Gastrocnemius medialis (tissue), 4 donors: ENCODE measurements at regions not wholly inside any gene's neighbourhood (a gene's known extent, or its start where the extent isn't known, plus 50 kb on each side); places are given as distances from the start of the nearest gene placed in this dataset.

Source experiments
- ATAC-seq, 2 donors: fragments of 150-250 bp; one replicate each; pipeline ENCODE4 v1.9.1; 2016
- DNase-seq, 2 donors: peaks; one replicate each; pipeline ENCODE4 v3.0.0-alpha.2; 2019
- H3K27ac ChIP-seq, 4 donors: fragments of 200-600 bp; sonication (generic); 1 replicate in 1 of 4; 2 replicates in 3 of 4; pipeline ENCODE4 v1.5.1; 2016 to 2018; ENCODE audit warnings: mild to moderate bottlenecking in 2 of 4, moderate library complexity in 1 of 4
- H3K27me3 ChIP-seq, 3 donors: fragments of 200-600 bp; sonication (generic) in 2 of 3; 1 replicate in 1 of 3; 2 replicates in 2 of 3; pipeline versions ENCODE4 v1.5.1 to v1.6.0; 2016 to 2019; ENCODE audit warnings: mild to moderate bottlenecking in 1 of 3, moderate library complexity in 1 of 3
- H3K36me3 ChIP-seq, 2 donors: fragments of 200-600 bp; sonication (generic) in 1 of 2; one replicate each; pipeline ENCODE4 v1.5.1; 2017 to 2018
- H3K4me1 ChIP-seq, 2 donors: fragments of 200-600 bp; sonication (generic) in 1 of 2; one replicate each; pipeline ENCODE4 v1.5.1; 2016 to 2017; ENCODE audit warnings: mild to moderate bottlenecking in 2 of 2
- H3K4me3 ChIP-seq, 4 donors: fragments of 200-600 bp; sonication (generic) in 3 of 4; 1 replicate in 1 of 4; 2 replicates in 3 of 4; pipeline ENCODE4 v1.5.1; 2016 to 2019; ENCODE audit warnings: mild to moderate bottlenecking in 2 of 4
- H3K9me3 ChIP-seq, 3 donors: fragments of 200-600 bp; sonication (generic) in 2 of 3; 1 replicate in 1 of 3; 2 replicates in 2 of 3; pipeline ENCODE4 v1.5.1; 2016 to 2019
- POLR2A ChIP-seq, 2 donors: fragments of 450-650 bp; IDR thresholded peaks; one replicate each; pipeline ENCODE4 v1.6.1; 2017; ENCODE audit warnings: antibody characterized with exemption in 2 of 2, mild to moderate bottlenecking in 2 of 2, moderate library complexity in 2 of 2
- in situ Hi-C, 4 donors: fragments of 200-750 bp; cut with MboI; loops; one replicate each; pipeline versions ENCODE4 v1.15.0 to v1.8.0; 2017; ENCODE audit warnings: low sequenced_read_pairs in 4 of 4
- intact Hi-C: fragments of 100-400 bp; cut with DNase I; formaldehyde crosslinking; loops from one replicate; pipeline ENCODE4 v1.15.1; 2023; ENCODE audit warnings: low total_unique reads
- TF ChIP-seq, protein P1 (sequence below), 5 experiments: fragments of 450-650 bp in 3 of 5; fragments of 200-600 bp in 2 of 5; sonication (generic) in 2 of 5; IDR thresholded peaks in 4 of 5; conservative IDR thresholded peaks in 1 of 5; 1 replicate in 4 of 5; 2 replicates in 1 of 5; pipeline ENCODE4 v1.5.1; 2016 to 2019; ENCODE audit warnings: antibody characterized with exemption in 5 of 5, mild to moderate bottlenecking in 3 of 5, moderate library complexity in 3 of 5

DNA sequence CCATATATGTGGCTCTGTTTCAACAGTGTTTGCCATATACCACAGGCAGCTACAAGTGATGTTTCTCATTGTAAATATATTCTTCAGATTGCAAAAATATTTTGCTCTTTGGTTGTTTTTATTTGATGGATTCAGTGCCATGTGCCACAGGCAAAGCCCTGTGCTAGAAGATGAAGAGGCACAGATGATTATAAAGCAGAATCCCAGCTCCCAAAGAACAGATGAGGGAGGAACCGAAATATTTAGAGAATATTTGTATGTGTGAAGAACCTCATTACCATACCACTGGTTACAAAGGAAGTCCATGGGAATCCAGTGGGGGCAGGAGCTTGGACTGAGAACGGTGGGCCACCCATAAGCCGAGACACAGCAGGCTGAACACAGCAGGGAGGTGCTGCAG is 143.8 kb upstream of the NDUFV2 start:
- no peaks in the 10 kb centered on the region for H3K36me3 ChIP-seq
- H3K27me3 ChIP-seq: no peaks in the 10 kb centered on the region
- TF ChIP-seq POLR2A (IDR thresholded peaks at IDR 0.05): no peak
- TF ChIP-seq, protein P1, sequence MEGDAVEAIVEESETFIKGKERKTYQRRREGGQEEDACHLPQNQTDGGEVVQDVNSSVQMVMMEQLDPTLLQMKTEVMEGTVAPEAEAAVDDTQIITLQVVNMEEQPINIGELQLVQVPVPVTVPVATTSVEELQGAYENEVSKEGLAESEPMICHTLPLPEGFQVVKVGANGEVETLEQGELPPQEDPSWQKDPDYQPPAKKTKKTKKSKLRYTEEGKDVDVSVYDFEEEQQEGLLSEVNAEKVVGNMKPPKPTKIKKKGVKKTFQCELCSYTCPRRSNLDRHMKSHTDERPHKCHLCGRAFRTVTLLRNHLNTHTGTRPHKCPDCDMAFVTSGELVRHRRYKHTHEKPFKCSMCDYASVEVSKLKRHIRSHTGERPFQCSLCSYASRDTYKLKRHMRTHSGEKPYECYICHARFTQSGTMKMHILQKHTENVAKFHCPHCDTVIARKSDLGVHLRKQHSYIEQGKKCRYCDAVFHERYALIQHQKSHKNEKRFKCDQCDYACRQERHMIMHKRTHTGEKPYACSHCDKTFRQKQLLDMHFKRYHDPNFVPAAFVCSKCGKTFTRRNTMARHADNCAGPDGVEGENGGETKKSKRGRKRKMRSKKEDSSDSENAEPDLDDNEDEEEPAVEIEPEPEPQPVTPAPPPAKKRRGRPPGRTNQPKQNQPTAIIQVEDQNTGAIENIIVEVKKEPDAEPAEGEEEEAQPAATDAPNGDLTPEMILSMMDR (IDR thresholded peaks at IDR 0.05 in 4 of 5, conservative IDR thresholded peaks at IDR 0.05 in 1 of 5): no peak
- H3K27ac ChIP-seq: no peak overlapping the region
- in situ Hi-C loops (no loop called here), intact Hi-C loops (loop anchor here (10.0 kb wide), 1 partner anchor 1204 kb away; no protein-coding TSS in a partner anchor)
- no peak overlapping the region for H3K4me3 ChIP-seq
- H3K9me3 ChIP-seq: no peaks in the 10 kb centered on the region
- ATAC-seq (no peak), DNase-seq (no peak)
- no peaks in the 10 kb centered on the region for H3K4me1 ChIP-seq

- no peak overlapping the region for H3K27ac ChIP-seq
- no peaks in the 10 kb centered on the region for H3K4me1 ChIP-seq
- H3K4me3 ChIP-seq: no peak overlapping the region
- in situ Hi-C loops: no loop called here
- no peaks in the 10 kb centered on the region for H3K9me3 ChIP-seq
- no peaks in the 10 kb centered on the region for H3K27me3 ChIP-seq
- DNase-seq (no peak), ATAC-seq (no peak)
- TF ChIP-seq, protein P1 (IDR thresholded peaks at IDR 0.05 in 4 of 5, conservative IDR thresholded peaks at IDR 0.05 in 1 of 5): no peak
- TF ChIP-seq POLR2A (IDR thresholded peaks at IDR 0.05): no peak
- no peaks in the 10 kb centered on the region for H3K36me3 ChIP-seq
- intact Hi-C loops: loop anchor here (10.0 kb wide), 1 partner anchor 1205 kb away; no protein-coding TSS in a partner anchor
These were observed 142.9 kb upstream of the NDUFV2 start for GRCh38 chr18:8959551-8960135.

- in situ Hi-C loops: no loop called here
- no peaks in the 10 kb centered on the region for H3K4me1 ChIP-seq
- no peaks in the 10 kb centered on the region for H3K36me3 ChIP-seq
- intact Hi-C loops: no loop called here
- DNase-seq (no peak), ATAC-seq (no peak)
- H3K27me3 ChIP-seq: no peaks in the 10 kb centered on the region
- H3K4me3 ChIP-seq: no peak overlapping the region
- no peaks in the 10 kb centered on the region for H3K9me3 ChIP-seq
- TF ChIP-seq POLR2A (IDR thresholded peaks at IDR 0.05): no peak
- TF ChIP-seq, protein P1 (IDR thresholded peaks at IDR 0.05 in 4 of 5, conservative IDR thresholded peaks at IDR 0.05 in 1 of 5): no peak
- H3K27ac ChIP-seq: no peak overlapping the region
These were observed 141.5 kb upstream of the NDUFV2 start for GRCh38 chr18:8960740-8961657.

- H3K27ac ChIP-seq: no peak overlapping the region
- H3K27me3 ChIP-seq: no peaks in the 10 kb centered on the region
- no peak for TF ChIP-seq POLR2A (IDR thresholded peaks at IDR 0.05)
- TF ChIP-seq, protein P1 (IDR thresholded peaks at IDR 0.05 in 4 of 5, conservative IDR thresholded peaks at IDR 0.05 in 1 of 5): no peak
- no peaks in the 10 kb centered on the region for H3K4me1 ChIP-seq
- H3K9me3 ChIP-seq: no peaks in the 10 kb centered on the region
- intact Hi-C loops: no loop called here
- no peaks in the 10 kb centered on the region for H3K36me3 ChIP-seq
- H3K4me3 ChIP-seq: no peak overlapping the region
- ATAC-seq (no peak), DNase-seq (no peak)
- in situ Hi-C loops: no loop called here
These were observed 140.2 kb upstream of the NDUFV2 start for GRCh38 chr18:8962192-8962779.
